Testis (tissue), 2 donors: ENCODE measurements at regions not wholly inside any gene's neighbourhood (a gene's known extent, or its start where the extent isn't known, plus 50 kb on each side); places are given as distances from the start of the nearest gene placed in this dataset.

Source experiments
- CTCF ChIP-seq, 3 experiments: fragments of 450-650 bp in 2 of 3; fragments of 200-600 bp in 1 of 3; sonication (generic) in 1 of 3; IDR thresholded peaks; one replicate each; pipeline ENCODE4 v1.5.1; 2016 to 2019; ENCODE audit warnings: antibody characterized with exemption in 3 of 3, mild to moderate bottlenecking in 2 of 3, moderate library complexity in 1 of 3
- POLR2A ChIP-seq: fragments of 450-650 bp; IDR thresholded peaks from one replicate; pipeline ENCODE4 v1.6.1; 2017; ENCODE audit warnings: antibody characterized with exemption, mild to moderate bottlenecking, moderate library complexity

GRCh38 chr11:41920374-41920773 lies 460.9 kb upstream of the LRRC4C start:
- TF ChIP-seq CTCF (IDR thresholded peaks at IDR 0.05) (no peak), POLR2A (no peak)
